MM.1S (cell line): ENCODE measurements at regions not wholly inside any gene's neighbourhood (a gene's known extent, or its start where the extent isn't known, plus 50 kb on each side); places are given as distances from the start of the nearest gene placed in this dataset.

Experiments used
- EZH2 ChIP-seq: fragments of 300-600 bp; sonication (generic); optimal IDR thresholded peaks from 2 replicates; pipeline ENCODE3; 2017; ENCODE audit warnings: low read depth, mild to moderate bottlenecking, antibody characterized with exemption, low read length, mixed read lengths
- TF ChIP-seq, protein P1 (sequence below): fragments of 300-600 bp; sonication (generic); IDR thresholded peaks from 2 replicates; pipeline ENCODE4 v1.5.1; 2016; ENCODE audit warnings: antibody characterized with exemption, low read length, mixed read lengths

GRCh38 chr13:109397285-109397684, 389.1 kb downstream of the IRS2 start:
- TF ChIP-seq, protein P1, sequence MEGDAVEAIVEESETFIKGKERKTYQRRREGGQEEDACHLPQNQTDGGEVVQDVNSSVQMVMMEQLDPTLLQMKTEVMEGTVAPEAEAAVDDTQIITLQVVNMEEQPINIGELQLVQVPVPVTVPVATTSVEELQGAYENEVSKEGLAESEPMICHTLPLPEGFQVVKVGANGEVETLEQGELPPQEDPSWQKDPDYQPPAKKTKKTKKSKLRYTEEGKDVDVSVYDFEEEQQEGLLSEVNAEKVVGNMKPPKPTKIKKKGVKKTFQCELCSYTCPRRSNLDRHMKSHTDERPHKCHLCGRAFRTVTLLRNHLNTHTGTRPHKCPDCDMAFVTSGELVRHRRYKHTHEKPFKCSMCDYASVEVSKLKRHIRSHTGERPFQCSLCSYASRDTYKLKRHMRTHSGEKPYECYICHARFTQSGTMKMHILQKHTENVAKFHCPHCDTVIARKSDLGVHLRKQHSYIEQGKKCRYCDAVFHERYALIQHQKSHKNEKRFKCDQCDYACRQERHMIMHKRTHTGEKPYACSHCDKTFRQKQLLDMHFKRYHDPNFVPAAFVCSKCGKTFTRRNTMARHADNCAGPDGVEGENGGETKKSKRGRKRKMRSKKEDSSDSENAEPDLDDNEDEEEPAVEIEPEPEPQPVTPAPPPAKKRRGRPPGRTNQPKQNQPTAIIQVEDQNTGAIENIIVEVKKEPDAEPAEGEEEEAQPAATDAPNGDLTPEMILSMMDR = no peak
- TF ChIP-seq EZH2 = no peak
